GM18520 (cell line): ENCODE measurements at regions not wholly inside any gene's neighbourhood (a gene's known extent, or its start where the extent isn't known, plus 50 kb on each side); places are given as distances from the start of the nearest gene placed in this dataset.
"Not testable (repeated sequence)": the region's sequence is repeated elsewhere in the genome, so short reads cannot be mapped to it uniquely, and the experiment has no call there.

Experiments used
- ATAC-seq: cut with Tn5 transposase; IDR thresholded peaks from one replicate; pipeline ENCODE4 v1.9.1; 2021; ENCODE audit not compliant: unreplicated experiment

- no peak for ATAC-seq
These were observed 195.0 kb downstream of the BCL11A start for GRCh38 chr2:60358476-60358875.

GRCh38 chr2:60357996-60358395 is 195.5 kb downstream of the BCL11A start:
- no peak for ATAC-seq

GRCh38 chr2:60356346-60356745 is 197.1 kb downstream of the BCL11A start:
- no peak for ATAC-seq

GRCh38 chr2:60355849-60356261 is 197.6 kb downstream of the BCL11A start:
- ATAC-seq = peak; percentile 14

GRCh38 chr2:60354713-60355112 is 198.7 kb downstream of the BCL11A start:
- no peak for ATAC-seq

- peak; percentile 33 for ATAC-seq
These were observed 199.6 kb downstream of the BCL11A start for GRCh38 chr2:60353863-60354262.

- ATAC-seq = no peak
These were observed 200.1 kb downstream of the BCL11A start for GRCh38 chr2:60353406-60353800.

GRCh38 chr2:60352491-60353405 is 200.7 kb downstream of the BCL11A start:
- no peak for ATAC-seq

GRCh38 chr2:60351802-60352201 is 201.7 kb downstream of the BCL11A start:
- ATAC-seq = no peak

GRCh38 chr2:60351321-60351720 is 202.1 kb downstream of the BCL11A start:
- no peak for ATAC-seq

- ATAC-seq = no peak
These were observed 202.7 kb downstream of the BCL11A start for GRCh38 chr2:60350791-60351190.

GRCh38 chr2:60347781-60348180 is 205.7 kb downstream of the BCL11A start:
- ATAC-seq = no peak

- not testable (repeated sequence) for ATAC-seq
These were observed 211.0 kb downstream of the BCL11A start for GRCh38 chr2:60342491-60342890.

- no peak for ATAC-seq
These were observed 212.3 kb downstream of the BCL11A start for GRCh38 chr2:60341151-60341550.

- no peak for ATAC-seq
These were observed 214.2 kb downstream of the BCL11A start for GRCh38 chr2:60339286-60339685.

GRCh38 chr2:60337142-60337497 is 216.3 kb downstream of the BCL11A start:
- no peak for ATAC-seq

GRCh38 chr2:60336442-60337141 is 216.9 kb downstream of the BCL11A start:
- no peak for ATAC-seq

- no peak for ATAC-seq
These were observed 217.8 kb downstream of the BCL11A start for GRCh38 chr2:60335533-60336237.

- ATAC-seq = no peak
These were observed 218.8 kb downstream of the BCL11A start for GRCh38 chr2:60334610-60335009.

- no peak for ATAC-seq
These were observed 220.2 kb downstream of the BCL11A start for GRCh38 chr2:60333264-60333663.

GRCh38 chr2:60331115-60331809 is 222.2 kb downstream of the BCL11A start:
- no peak for ATAC-seq
